IMR-90 (cell line): ENCODE measurements at regions not wholly inside any gene's neighbourhood (a gene's known extent, or its start where the extent isn't known, plus 50 kb on each side); places are given as distances from the start of the nearest gene placed in this dataset.

Source experiments
- ATAC-seq: fragments of 200-7000 bp; cut with Tn5 transposase; 2 replicates; pipeline ENCODE4 v1.9.1; 2020; ENCODE audit warnings: low read depth, mild to moderate bottlenecking, moderate library complexity
- BruUV-seq: library from RNA; stranded (reverse); fragments of 400-500 nt; replicated peaks from 2 replicates; lab custom pipeline; 2021; lab: Mats Ljungman, UMichigan
- CTCF ChIA-PET: fragments of 300-600 bp; formaldehyde crosslinking; extraction: SDS; loops from one replicate; lab custom pipeline; 2021; ENCODE audit warnings: antibody characterized with exemption; lab: Yijun Ruan, JAX
- POLR2A ChIA-PET: fragments of 300-600 bp; sonication (Branson Sonifier 250); formaldehyde crosslinking; loops from one replicate; lab custom pipeline; 2022; ENCODE audit warnings: antibody characterized with exemption; ENCODE audit not compliant: unreplicated experiment; lab: Charles Lee
- DNase-seq: peaks from one replicate; pipeline ENCODE4 v3.0.0; 2013
- H2AFZ ChIP-seq: replicated peaks from 2 replicates; pipeline ENCODE3; 2013; ENCODE audit warnings: low read length, mild to moderate bottlenecking; ENCODE audit not compliant: poor library complexity
- H2AK5ac ChIP-seq: 2 replicates; pipeline ENCODE4 v1.6.1; 2013; ENCODE audit warnings: low read depth, low read length, inconsistent platforms
- H2AK9ac ChIP-seq: replicated peaks from 2 replicates; pipeline ENCODE3; 2013; ENCODE audit warnings: mild to moderate bottlenecking, low read depth, low read length, moderate library complexity; ENCODE audit not compliant: poor library complexity
- H2BK120ac ChIP-seq: 2 replicates; pipeline ENCODE4 v1.6.1; 2013; ENCODE audit warnings: low read depth, low read length, inconsistent platforms
- H2BK15ac ChIP-seq: 3 replicates; pipeline ENCODE4 v1.6.1; 2013; ENCODE audit warnings: low read depth, low read length, inconsistent platforms
- H2BK20ac ChIP-seq: 2 replicates; pipeline ENCODE4 v1.6.1; 2013; ENCODE audit warnings: low read depth, mild to moderate bottlenecking, inconsistent platforms, low read length, moderate library complexity
- H2BK5ac ChIP-seq: 2 replicates; pipeline ENCODE4 v1.6.1; 2013; ENCODE audit warnings: mild to moderate bottlenecking, low read depth, low read length, inconsistent platforms; ENCODE audit not compliant: poor library complexity, severe bottlenecking
- H3K14ac ChIP-seq: replicated peaks from 2 replicates; pipeline ENCODE4 v1.6.1; 2013; ENCODE audit warnings: low read depth, low read length, inconsistent platforms
- H3K18ac ChIP-seq: 2 replicates; pipeline ENCODE4 v1.6.1; 2013; ENCODE audit warnings: low read depth, low read length, control low read depth
- H3K23ac ChIP-seq: 2 replicates; pipeline ENCODE4 v1.6.1; 2013; ENCODE audit warnings: low read depth, low read length, inconsistent platforms
- H3K27ac ChIP-seq: 2 replicates; pipeline ENCODE4 v1.5.1; 2013; ENCODE audit warnings: mild to moderate bottlenecking, control low read depth, low read length; ENCODE audit not compliant: insufficient read depth
- H3K27me3 ChIP-seq: 2 replicates; pipeline ENCODE4 v1.6.1; 2013; ENCODE audit warnings: low read length; ENCODE audit not compliant: control insufficient read depth, insufficient read depth
- H3K36me3 ChIP-seq: 2 replicates; pipeline ENCODE4 v1.6.1; 2013; ENCODE audit warnings: low read length, mixed read lengths; ENCODE audit not compliant: control insufficient read depth, insufficient read depth
- H3K4ac ChIP-seq: 2 replicates; pipeline ENCODE4 v1.6.1; 2013; ENCODE audit warnings: low read depth, low read length, inconsistent platforms
- H3K4me1 ChIP-seq: 2 replicates; pipeline ENCODE4 v1.6.1; 2013; ENCODE audit warnings: low read length, mixed read lengths; ENCODE audit not compliant: control insufficient read depth, insufficient read depth
- H3K4me2 ChIP-seq: 2 replicates; pipeline ENCODE4 v1.6.1; 2013; ENCODE audit warnings: low read depth, mild to moderate bottlenecking, control low read depth, low read length, moderate library complexity
- H3K4me3 ChIP-seq: 2 replicates; pipeline ENCODE4 v1.5.1; 2013; ENCODE audit warnings: low read depth, mild to moderate bottlenecking, control low read depth, low read length, moderate library complexity; ENCODE audit not compliant: insufficient read depth
- H3K56ac ChIP-seq: 2 replicates; pipeline ENCODE4 v1.6.1; 2013; ENCODE audit warnings: low read length, inconsistent platforms; ENCODE audit not compliant: insufficient read depth; ENCODE audit errors: extremely low read depth
- H3K79me1 ChIP-seq, 2 experiments: 2 replicates each; pipeline ENCODE4 v1.6.1; 2013; ENCODE audit warnings: low read length in 2 of 2, inconsistent platforms in 1 of 2, low read depth in 1 of 2
- H3K9ac ChIP-seq: 2 replicates; pipeline ENCODE4 v1.6.1; 2013; ENCODE audit warnings: low read depth, low read length, control low read depth
- H3K9me1 ChIP-seq: 2 replicates; pipeline ENCODE4 v1.6.1; 2013; ENCODE audit warnings: low read length, inconsistent platforms; ENCODE audit not compliant: insufficient read depth
- H3K9me3 ChIP-seq: 2 replicates; pipeline ENCODE4 v1.6.1; 2013; ENCODE audit warnings: low read length; ENCODE audit not compliant: control insufficient read depth, insufficient read depth
- H4K20me1 ChIP-seq: 2 replicates; pipeline ENCODE4 v1.6.1; 2013; ENCODE audit warnings: low read length, inconsistent platforms; ENCODE audit not compliant: insufficient read depth
- H4K5ac ChIP-seq: 2 replicates; pipeline ENCODE4 v1.6.1; 2013; ENCODE audit warnings: mild to moderate bottlenecking, low read depth, low read length, control low read depth
- H4K8ac ChIP-seq, 2 experiments: 2 replicates each; pipeline ENCODE4 v1.6.1; 2013; ENCODE audit warnings: low read depth in 2 of 2, low read length in 2 of 2, control low read depth in 1 of 2, inconsistent platforms in 1 of 2
- H4K91ac ChIP-seq: 2 replicates; pipeline ENCODE4 v1.6.1; 2013; ENCODE audit warnings: low read depth, low read length, inconsistent platforms; ENCODE audit not compliant: insufficient read depth
- BHLHE40 ChIP-seq: fragments of 150-350 bp; IDR thresholded peaks from 2 replicates; pipeline ENCODE4 v1.6.1; 2016; ENCODE audit warnings: mild to moderate bottlenecking, low read depth, low read length
- CEBPB ChIP-seq: IDR thresholded peaks from 2 replicates; pipeline ENCODE4 v1.6.1; 2012; ENCODE audit warnings: low read depth, low read length, improper control_type of control experiment
- CHD1 ChIP-seq: IDR thresholded peaks from 2 replicates; pipeline ENCODE4 v1.6.1; 2012; ENCODE audit warnings: low read depth, low read length, improper control_type of control experiment
- CTCF ChIP-seq: conservative IDR thresholded peaks from 2 replicates; pipeline ENCODE4 v1.5.1; 2012; ENCODE audit warnings: mild to moderate bottlenecking, low read depth, low read length, improper control_type of control experiment
- ELK1 ChIP-seq: fragments of 150-350 bp; IDR thresholded peaks from 2 replicates; pipeline ENCODE4 v1.6.1; 2016; ENCODE audit warnings: low read depth, mild to moderate bottlenecking, low read length, moderate library complexity, borderline replicate concordance
- FOS ChIP-seq: fragments of 150-350 bp; IDR thresholded peaks from 2 replicates; pipeline ENCODE4 v1.6.1; 2016; ENCODE audit warnings: low read depth, low read length
- MAFK ChIP-seq: IDR thresholded peaks from 2 replicates; pipeline ENCODE4 v1.6.1; 2012; ENCODE audit warnings: low read depth, low read length, improper control_type of control experiment
- MAZ ChIP-seq: IDR thresholded peaks from 2 replicates; pipeline ENCODE4 v1.6.1; 2012; ENCODE audit warnings: low read depth, mild to moderate bottlenecking, low read length, improper control_type of control experiment, moderate library complexity, borderline replicate concordance
- MXI1 ChIP-seq: IDR thresholded peaks from 2 replicates; pipeline ENCODE4 v1.6.1; 2012; ENCODE audit warnings: low read depth, mild to moderate bottlenecking, low read length, moderate library complexity, borderline replicate concordance
- NFE2L2 ChIP-seq: fragments of 150-350 bp; IDR thresholded peaks from 2 replicates; pipeline ENCODE4 v1.6.1; 2016; ENCODE audit warnings: low read depth, mild to moderate bottlenecking, low read length
- RAD21 ChIP-seq: IDR thresholded peaks from 2 replicates; pipeline ENCODE4 v1.6.1; 2012; ENCODE audit warnings: low read length, improper control_type of control experiment
- RCOR1 ChIP-seq: IDR thresholded peaks from 2 replicates; pipeline ENCODE4 v1.6.1; 2012; ENCODE audit warnings: mild to moderate bottlenecking, low read length, improper control_type of control experiment; ENCODE audit not compliant: insufficient replicate concordance
- RFX5 ChIP-seq: IDR thresholded peaks from 2 replicates; pipeline ENCODE4 v1.8.0; 2012; ENCODE audit warnings: low read depth, mild to moderate bottlenecking, low read length, moderate library complexity
- SMC3 ChIP-seq: fragments of 150-350 bp; IDR thresholded peaks from 2 replicates; pipeline ENCODE4 v1.6.1; 2016; ENCODE audit warnings: low read depth, mild to moderate bottlenecking, antibody characterized with exemption, low read length, moderate library complexity
- USF2 ChIP-seq: fragments of 150-350 bp; IDR thresholded peaks from 2 replicates; pipeline ENCODE4 v1.6.1; 2017; ENCODE audit warnings: mild to moderate bottlenecking, antibody characterized with exemption, low read length, low read depth
- WGBS, 2 experiments: methylation state at CpG; one replicate each; pipeline versions ENCODE4 v1.1.5 to v1.1.7; 2013; ENCODE audit warnings: missing lambda C conversion rate in 2 of 2; ENCODE audit not compliant: insufficient read length in 1 of 2; ENCODE audit errors: extremely low coverage in 2 of 2; 5-methylcytosine and 5-hydroxymethylcytosine counted together
- dilution Hi-C: fragments of 300-500 bp; cut with HindIII; formaldehyde crosslinking; loops from one replicate; pipeline ENCODE4 v1.14.3; 2018; ENCODE audit warnings: low sequenced_read_pairs; ENCODE audit not compliant: unreplicated experiment
- in situ Hi-C: fragments of 300-500 bp; cut with MboI; formaldehyde crosslinking; loops from 3 replicates; pipeline ENCODE4 v1.14.3; 2019; ENCODE audit warnings: low sequenced_read_pairs, inconsistent platforms, mixed read lengths
- intact Hi-C: fragments of 100-400 bp; cut with micrococcal nuclease; formaldehyde crosslinking; loops from 2 replicates; pipeline ENCODE4 v1.10.0; 2022

GRCh38 chr3:178231645-178232044 lies 304.6 kb upstream of the KCNMB2 start:
- Histone ChIP-seq H3K56ac (no peak overlapping the region), H3K4me1 (no peaks in the 10 kb centered on the region), H2AK5ac (no peak overlapping the region), H3K4me3 (no peak overlapping the region), H3K23ac (no peak overlapping the region), H3K79me1 (no peaks in the 10 kb centered on the region), H2AK9ac (no peak overlapping the region), H2BK5ac (no peak overlapping the region), H3K4ac (no peak overlapping the region), H2BK20ac (no peak overlapping the region), H3K9ac (no peak overlapping the region), H4K20me1 (no peaks in the 10 kb centered on the region), H2BK120ac (no peak overlapping the region), H3K27ac (no peak overlapping the region), H3K9me1 (no peaks in the 10 kb centered on the region), H3K36me3 (no peaks in the 10 kb centered on the region), H3K27me3 (no peaks in the 10 kb centered on the region), H3K9me3 (peaks cover 2% of the 10 kb centered on the region; the same call in 1 of the 2 replicates), H2BK15ac (no peak overlapping the region), H2AFZ (no peak overlapping the region), H4K91ac (no peak overlapping the region), H3K4me2 (no peak overlapping the region), H3K14ac (no peak overlapping the region), H4K8ac (no peak overlapping the region), H3K18ac (no peak overlapping the region), H4K5ac (no peak overlapping the region)
- in situ Hi-C loops (no loop called here), dilution Hi-C loops (no loop called here), intact Hi-C loops (no loop called here)
- ChIA-PET POLR2A (no interaction called here), CTCF (no interaction called here)
- TF ChIP-seq CHD1 (no peak), BHLHE40 (no peak), MAZ (no peak), RFX5 (no peak), USF2 (no peak), MXI1 (no peak), MAFK (no peak), CTCF (no peak), FOS (no peak), ELK1 (no peak), RCOR1 (no peak), NFE2L2 (no peak), CEBPB (no peak), RAD21 (no peak), SMC3 (no peak)
- peak; percentile 62; the same call in 1 of the 2 replicates for ATAC-seq
- BruUV-seq: no TSS peak
- no CpG with 5 or more reads among the region's 3 CpGs for WGBS, 2 experiments
- DNase-seq: peak; percentile 48
